Bone marrow (tissue), 2 donors: ENCODE measurements at regions not wholly inside any gene's neighbourhood (a gene's known extent, or its start where the extent isn't known, plus 50 kb on each side); places are given as distances from the start of the nearest gene placed in this dataset.

Experiments
- DNase-seq, 2 donors: peaks; one replicate each; lab custom pipeline; 2025; lab: John Stamatoyannopoulos, UW

DNA sequence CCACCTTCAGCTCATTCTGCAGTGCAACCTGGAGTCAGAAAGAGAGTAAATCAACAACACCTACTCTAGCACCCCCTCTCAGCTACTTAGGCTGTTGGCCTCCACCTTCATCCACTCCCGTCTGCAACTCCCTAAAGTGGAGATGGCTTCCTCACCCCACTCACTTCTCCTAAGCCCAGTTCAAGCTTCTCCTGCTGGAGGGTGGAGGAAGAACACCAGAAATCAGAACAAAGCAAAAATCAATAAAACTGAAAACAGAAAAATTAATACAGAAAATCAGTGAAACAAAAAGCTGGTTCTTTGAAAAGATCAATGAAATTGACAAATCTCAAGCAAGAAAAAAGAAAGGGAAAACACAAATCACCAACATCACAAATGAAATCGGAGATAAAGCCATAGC is 191.7 kb downstream of the ANAPC1 start:
- DNase-seq, result no peak

DNA sequence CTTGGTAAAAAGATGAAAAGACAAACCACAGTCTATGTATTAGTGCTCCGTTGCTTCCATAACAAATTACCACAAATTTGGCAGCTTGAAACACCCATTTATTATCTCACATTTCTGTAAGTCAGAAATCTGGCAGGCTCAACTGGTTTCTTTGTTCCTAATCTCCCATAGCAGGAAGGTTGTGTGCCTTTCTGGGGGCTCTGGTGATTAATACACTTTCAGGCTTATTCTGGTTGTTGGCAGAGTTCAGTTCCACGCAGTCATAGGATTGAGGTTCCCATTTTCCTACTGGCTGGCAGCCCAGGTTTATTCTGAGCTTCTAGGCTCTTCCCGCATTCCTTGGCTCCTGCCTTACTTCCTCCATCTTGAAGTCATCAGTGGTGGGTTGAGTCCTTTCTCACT is 189.3 kb downstream of the ANAPC1 start:
- no peak for DNase-seq

DNA sequence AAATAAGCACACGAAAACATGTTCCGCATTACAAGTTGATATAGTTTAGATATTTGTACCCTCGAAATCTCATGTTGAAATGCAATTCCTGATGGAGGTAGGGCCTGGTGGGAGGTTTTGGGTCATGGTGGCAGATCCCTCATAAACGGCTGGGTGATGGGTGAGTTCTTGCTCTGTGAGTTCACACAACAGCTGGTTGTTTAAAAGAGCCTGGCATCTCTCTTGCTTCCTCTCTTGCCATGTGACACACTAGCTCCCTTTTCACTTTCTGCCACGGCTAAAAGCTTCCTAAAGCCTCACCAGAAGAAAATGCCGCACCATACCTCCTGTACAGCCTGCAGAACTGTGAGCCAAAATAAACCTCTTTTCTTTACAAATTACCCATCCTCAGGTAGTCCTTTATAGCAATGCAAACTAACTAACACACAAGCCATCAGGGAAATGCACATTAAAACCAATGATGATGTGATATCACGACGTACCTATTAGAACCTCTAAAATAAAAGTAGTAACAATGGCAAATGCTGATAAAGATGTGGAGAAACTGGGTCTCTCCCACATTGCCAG is 188.5 kb downstream of the ANAPC1 start:
- no peak for DNase-seq

DNA sequence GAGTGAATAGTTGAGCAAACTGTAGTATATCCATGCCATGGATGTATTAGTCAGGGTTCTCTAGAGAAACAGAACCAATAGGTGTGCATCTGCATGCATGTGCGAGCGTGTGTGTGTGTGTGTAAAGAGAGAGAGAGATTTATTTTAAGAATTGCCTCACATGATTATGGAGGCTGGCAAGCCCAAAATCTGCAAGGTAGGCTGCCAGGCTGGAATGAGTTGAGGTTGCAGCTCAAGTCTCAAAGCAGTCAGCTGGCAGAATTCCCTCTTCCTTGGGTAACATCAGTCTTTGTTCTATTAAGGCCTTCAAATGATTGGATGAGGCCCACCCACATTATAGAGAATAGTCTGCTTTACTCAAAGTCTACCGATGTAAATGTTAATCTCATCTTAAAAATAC is 187.8 kb downstream of the ANAPC1 start:
- no peak for DNase-seq

DNA sequence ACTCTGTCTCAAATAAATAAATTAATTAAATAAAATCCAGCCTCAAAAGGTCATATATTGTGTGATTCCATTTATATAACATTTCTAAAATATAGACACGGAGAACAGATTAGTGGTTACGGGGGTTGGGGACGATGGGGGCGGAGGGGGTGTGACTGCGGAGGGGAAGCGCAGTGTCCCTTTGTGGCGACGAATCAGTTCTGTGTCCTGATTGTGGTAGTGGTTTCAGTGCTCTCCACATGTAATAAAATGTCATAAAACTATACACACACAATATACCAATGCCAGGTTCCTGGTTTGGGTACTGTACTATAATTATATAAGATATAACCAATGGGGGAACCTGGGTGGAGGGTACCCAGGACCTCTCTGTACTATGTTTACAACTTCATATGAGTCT is 186.4 kb downstream of the ANAPC1 start:
- no peak for DNase-seq

DNA sequence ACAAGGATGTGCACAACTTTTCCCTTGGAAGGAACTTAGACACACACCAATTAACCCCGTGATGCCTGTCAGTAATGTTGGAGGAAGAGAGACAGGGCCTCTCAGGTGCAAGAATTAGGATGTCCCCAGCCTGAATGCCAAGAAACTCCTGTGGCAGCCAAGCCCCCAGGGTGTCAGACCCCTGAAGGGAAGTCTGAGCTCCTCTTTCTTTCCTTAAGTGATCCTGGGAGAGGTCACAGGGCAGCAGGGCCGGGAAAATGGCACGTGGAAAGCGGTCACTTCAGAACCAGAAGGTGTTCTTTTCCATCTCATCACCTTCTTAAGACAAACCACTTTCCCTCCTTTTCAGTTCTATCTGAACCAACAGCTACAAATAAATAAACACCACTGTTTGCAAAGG is 185.9 kb downstream of the ANAPC1 start:
- DNase-seq, result no peak

DNA sequence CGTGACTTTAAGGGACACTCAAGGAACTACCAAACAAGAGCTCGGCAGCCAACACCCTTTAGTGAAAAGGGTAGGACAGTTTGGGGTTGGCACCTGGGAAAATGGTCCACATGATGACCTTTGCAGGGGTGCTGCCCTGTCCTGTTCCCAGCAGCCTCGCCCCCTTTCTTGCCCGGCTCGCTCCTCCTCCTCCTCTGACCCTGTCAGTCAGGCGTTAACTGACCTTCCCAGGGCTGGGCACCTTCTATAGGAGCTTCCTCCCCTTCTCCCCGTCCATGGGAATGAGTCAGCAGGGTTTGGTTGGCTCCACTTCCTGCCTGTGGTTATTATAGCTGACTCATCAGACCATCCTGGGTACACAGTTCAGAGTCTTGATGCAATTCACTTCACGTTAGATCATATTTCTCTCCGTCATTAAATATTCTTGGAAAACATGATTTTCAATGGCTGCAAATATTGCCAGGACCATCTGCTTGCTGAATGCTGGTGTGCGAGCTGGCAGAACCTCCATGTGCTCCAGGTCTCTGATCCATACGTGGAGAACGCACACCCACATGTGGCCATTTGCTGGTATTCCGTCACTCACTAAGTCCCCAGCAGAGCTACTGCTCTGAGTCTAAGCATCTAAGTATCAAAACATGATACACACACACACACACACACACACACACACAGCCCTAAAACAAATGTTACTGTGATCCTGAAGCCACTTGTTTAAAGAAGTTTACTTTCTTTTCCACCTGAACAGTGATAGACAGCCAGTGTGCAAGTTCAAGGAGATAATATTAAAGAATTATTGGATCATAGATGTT is 185.0 kb downstream of the ANAPC1 start:
- peak; percentile 60 to 92 for DNase-seq

DNA sequence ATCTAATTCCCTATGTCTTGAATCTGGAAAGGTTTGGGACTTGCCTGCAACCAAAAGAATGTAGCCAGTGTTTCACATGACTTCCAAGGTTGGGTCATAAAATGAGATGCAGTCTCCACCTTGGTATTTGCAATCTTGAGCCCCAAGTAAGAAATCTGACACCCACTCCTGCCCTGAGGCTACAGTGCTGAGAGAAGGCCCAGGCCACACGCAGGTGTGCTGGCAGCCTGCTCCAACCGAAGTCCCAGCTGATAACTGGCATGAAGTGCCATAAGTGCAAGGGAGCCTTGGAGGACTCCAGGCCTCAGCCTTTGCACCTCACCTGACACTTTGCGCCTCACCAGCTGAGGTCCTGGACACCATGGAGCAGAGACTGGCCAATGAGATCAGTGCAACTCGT is 182.7 kb downstream of the ANAPC1 start:
- DNase-seq, result no peak

DNA sequence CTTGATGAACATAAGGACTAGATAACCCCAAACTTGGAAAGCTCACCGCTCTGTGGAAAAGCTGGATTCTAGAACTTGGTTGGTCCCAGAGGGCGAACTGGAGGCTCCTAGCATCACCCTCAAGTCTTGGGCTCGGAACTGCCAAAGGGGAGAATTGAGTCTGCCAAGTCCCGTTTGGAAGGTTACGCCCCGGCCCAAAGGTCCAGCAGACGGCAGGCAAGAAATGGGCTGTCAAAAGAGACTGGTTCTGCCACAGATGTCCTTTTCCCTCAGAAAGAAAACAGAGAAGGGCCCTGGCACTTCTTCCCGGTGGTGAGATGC is 182.2 kb downstream of the ANAPC1 start:
- no peak for DNase-seq

DNA sequence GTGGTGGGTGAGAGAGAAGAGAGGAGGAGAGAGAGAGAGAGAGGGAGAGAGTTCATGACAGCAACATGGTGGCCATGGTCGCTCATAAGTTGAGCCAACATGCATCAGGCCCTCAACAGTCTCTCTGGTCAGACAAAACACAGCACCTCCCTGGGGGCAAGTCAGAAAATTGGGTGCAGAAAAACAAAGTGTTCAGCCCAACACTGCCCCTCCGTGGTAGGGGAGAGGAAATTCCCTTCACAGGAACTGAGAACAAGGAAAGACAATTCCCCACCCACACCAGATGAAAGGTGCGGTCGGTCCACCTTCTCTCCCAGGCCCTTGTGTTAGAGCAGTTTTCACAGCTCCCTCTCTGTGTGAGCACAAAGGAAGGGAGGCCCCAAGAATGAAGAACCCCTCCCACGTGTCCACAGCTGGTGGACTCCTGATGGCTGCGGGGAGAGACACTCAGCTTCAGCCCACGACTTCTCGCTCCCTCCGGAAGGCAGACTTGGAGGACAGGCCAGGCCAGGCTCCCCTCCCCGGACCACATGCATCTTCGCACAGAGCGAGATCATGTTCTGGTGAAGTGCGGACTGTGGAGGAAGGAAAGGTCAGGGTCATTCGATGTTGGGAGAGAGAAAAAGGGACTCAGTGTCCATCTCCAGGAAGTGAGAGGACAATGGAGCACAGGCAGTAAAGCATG is 181.7 kb downstream of the ANAPC1 start:
- peak in 1 of 2 donors; percentile 15 for DNase-seq

DNA sequence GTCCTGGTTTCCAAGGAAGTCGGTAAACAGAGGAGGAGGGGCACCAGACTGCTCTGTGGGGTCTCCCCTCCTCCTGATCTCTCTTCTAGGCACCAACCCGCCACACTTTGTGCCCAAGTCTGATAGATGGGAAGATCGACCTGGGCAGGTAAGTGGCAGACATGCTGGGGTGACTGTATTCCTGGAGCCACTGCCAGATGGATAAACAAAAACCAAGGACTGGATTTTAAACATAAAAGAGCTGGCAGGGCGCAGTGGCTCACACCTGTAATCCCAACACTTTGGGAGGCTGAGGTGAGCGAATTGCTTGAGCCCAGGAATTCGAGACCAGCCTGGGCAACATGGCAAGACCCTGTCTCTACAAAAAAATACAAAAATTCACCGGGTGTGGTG is 181.2 kb downstream of the ANAPC1 start:
- no peak for DNase-seq

DNA sequence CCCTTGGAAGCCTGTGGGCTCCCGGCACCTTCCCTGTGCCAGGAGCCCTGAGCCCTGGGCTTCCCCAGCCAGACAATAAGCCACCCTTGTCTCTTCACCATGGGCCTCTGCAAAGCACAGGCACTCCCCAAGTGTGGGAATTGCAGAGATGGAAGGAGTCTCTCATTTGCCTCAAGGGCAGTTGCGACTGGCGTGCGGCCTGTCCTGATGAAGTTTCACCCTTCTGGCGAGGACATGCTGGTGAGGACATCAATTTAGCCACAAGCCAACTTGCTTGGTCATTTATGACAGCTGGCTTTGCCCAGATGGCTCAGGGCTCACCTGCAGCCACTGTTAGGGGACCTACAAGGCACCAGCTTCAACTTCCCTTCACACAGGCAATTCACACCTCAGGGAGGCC is 180.2 kb downstream of the ANAPC1 start:
- DNase-seq, result no peak

DNA sequence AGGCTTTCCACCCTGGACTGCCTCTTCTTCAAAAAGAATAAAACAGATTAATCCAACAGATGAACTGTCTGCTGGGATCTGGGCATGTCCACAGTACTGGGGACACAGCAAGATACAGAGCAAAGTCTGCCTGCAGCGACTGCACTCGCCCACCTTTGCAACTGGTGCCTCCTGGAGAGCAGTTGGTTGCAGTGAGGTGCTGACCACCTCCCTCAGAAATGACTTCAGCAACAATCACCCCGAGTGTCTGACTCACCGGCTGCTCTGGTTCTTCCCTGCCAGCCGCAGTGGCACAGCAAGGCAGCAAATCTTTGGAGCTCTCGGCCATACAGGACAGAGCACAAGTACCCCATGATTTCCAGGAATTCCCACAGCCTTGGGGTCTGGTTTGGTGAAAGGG is 179.7 kb downstream of the ANAPC1 start:
- DNase-seq, result peak in 1 of 2 donors; percentile 10

DNA sequence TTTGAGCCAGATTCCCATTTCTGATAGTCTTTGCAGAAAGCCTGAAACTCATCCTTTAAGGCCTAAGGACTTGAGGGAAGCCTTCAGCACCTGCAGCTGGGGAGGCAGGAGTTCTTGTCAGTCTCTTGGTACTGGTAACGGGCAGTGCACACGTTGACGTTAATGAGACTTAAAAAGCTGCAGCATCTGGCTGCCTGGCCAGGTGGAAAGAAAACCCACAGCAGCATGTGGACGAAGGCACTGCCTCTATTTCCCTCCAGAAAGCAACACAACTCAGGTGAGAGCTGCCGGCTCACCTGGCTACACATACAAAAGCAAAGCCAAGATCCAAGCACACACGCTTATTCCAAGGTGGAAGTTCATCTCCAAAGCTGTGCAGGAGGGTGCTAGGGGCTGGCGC is 178.8 kb downstream of the ANAPC1 start:
- DNase-seq, result no peak

DNA sequence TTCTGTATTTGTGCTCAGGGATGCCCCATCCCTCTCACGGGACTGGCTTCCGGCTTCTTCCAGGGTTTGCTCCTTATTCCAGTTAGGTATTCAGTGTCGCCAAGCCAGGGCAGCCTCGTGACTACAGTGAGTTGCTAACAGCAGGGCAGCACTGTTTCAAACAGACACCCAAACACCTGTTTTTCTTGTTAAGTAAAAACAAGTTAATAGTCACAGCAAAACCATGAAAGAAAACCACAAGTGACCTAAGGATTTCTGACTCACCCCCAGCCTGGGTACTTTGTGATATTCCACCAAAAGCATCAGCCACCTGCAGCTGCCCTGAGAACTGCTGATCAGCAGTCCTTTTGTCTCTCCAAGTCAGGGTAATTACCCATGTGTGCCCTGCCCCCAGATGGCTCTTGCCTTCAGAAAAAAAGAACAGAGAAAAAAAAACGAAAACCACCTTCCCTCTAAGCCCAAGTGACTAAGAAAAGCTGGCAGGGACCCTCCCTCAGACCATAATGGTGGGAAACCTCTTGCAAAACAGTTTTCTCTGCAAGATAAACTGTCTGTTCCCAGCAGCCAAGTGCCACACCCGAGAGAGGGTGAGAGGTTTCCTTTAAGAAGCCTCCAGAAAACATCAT is 178.2 kb downstream of the ANAPC1 start:
- peak in 1 of 2 donors; percentile 95 for DNase-seq

DNA sequence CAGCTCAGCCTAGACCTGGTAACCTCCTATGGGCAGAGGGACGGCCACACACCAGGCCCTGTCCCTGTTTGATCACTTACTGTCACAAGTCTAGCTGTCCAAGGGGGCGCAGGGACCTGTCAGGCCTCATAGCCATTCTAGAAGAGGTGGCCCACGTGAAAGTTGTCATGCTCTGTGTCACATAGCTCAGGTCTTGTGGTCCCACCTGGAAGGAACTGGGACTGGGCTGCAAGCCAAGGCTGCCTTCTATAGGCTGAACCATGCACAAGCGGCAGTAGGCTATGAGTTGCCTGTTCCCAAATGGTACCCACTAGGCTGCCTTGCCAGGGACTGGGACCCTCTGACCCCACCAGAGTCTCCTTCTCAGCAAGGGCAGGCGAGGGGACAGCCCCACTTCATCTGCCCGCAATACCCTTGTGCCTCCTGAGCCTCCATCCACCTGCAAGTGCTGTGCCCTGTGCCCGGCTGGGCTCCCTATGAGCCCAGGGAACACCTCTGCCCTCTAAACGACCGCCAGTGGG is 177.5 kb downstream of the ANAPC1 start:
- no peak for DNase-seq

DNA sequence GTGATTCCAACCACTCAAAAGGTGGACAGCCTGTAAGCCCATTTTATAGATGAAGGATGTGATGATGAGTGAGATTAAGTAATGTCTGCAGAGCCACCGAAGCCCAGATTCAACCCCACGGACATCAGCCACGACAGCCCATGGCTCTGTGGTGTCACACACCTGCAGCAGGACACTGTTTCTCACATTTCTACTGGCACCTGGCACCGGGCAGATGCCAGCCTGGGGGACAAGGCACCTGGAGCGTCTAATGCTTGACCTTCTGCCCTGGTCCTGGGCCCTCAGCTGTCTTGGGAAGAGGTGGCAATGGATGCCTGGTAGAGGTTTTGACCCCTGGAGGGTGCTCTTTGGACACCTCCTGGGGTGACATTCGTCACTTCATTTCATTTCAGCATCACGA is 176.3 kb downstream of the ANAPC1 start:
- DNase-seq, result no peak

DNA sequence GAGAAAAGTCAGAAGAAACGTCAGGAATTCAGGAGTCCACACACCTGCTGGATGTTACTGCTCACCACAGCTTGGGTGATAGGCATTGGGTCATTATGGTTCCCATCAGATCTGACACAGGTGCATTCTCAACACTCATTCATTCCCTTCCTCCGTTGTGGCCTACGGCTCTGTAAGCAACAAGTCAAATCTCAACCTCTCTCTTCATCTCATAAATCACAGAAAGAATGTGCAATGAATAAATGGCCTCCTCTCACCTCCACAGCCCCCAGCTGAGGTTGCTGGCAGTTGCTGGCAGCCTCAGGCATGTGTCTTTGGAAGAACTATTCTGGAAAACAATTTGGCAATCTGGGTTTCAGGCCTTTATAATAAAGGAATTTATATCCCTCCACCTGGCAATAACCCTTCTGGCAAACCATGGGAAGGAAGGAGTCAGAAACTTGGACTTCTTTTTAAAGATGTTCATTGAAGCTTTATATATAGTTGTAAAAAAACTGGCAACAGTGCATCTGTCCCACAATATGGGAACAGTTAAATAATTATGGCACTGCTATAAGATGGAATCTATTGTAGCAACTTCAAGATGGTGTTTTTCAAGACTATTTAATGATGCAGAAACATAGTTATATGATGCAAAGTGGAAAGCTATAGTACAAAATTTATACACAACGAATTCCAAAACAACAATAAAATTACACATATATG is 175.4 kb downstream of the ANAPC1 start:
- DNase-seq, result no peak

DNA sequence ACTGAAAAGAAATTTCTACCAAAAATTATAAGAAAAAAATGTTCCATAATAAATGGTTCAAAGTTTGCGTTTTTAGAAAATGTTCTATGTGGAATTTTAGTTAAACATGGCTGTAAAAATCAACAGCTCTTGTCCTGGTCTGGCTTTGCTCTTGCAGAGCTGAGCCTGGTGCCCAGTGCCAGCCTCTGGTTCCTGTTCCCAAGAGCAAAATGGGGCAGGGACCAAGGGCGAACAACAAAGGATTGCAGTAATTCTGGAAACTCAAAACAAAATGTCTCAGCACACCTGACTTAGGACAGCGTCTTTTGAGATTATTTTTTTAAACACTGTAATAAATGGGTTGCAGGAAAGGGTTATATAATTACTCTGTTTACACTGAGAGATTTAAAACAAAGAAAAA is 174.7 kb downstream of the ANAPC1 start:
- DNase-seq, result no peak

DNA sequence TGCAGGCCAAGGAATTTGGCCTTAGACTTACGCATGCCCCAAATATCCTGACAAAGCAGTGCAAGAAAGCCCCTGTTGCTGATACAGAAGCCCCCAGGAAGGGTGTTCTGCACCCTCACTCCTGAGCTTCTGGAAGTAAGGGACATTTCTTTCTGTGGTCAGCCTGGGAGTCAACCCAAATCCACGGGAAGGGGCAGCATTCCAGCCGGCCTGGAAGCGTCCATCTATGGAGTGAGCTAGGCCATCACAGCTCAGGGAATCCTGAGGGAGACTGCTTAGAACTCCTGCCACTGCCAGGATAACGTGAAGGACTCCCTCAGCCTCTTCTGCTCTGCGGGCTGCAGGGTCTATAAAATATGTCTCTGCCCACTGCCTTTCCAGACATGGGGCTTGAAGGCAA is 173.9 kb downstream of the ANAPC1 start:
- no peak for DNase-seq

DNA sequence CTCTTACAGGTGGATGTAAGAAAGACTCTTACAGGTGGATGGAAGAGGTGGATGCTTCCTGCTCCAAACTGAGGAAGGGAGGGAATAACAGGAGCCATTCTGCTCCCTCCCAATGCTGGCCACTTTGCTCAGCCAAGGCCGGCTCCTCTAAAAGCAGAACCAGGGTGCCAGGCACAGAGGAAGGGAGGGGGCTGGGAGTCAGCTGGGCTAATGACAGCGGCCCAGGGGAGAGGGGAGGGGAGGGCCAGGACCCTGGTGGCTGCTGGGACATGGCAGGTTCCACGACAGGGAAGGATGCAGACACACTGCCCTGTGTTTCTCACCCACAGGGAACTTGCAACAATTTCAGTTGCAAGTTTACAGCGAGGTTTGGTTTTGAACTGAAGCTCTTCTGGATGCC is 173.4 kb downstream of the ANAPC1 start:
- no peak for DNase-seq

DNA sequence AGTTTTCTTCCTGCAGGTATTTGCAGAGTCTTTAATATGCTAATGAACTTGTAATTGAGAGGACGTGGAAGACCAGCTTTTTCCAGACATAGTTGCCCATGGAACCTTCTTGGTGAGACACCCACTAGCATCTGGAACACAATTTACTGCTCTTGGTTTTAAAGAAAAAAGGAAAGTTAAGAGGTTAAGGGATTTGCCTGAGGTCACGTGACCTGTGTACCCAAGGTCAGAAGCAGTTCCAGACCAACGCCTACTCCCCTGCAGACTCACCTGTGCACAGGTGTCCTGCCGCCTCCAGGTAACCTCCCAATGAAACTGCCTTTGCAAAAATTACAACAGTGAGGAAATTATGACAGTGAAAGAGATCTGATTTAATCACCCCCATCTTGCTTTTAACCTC is 172.7 kb downstream of the ANAPC1 start:
- DNase-seq, result no peak
